ENCODE measurements at regions not wholly inside any gene's neighbourhood (a gene's known extent, or its start where the extent isn't known, plus 50 kb on each side); places are given as distances from the start of the nearest gene placed in this dataset.

- Mint-ChIP-seq H3K9me3 (peaks cover 9% of the 10 kb centered on the region), H3K27ac (no peak overlapping the region), H3K36me3 (ENCODE audit: low read depth) (no peaks in the 10 kb centered on the region), H3K4me3 (no peak overlapping the region), H3K4me1 (ENCODE audit: low read depth) (no peaks in the 10 kb centered on the region), H3K27me3 (no peaks in the 10 kb centered on the region)
- TF ChIP-seq CTCF (IDR thresholded peaks at IDR 0.05) = no peak
- ATAC-seq (ENCODE audit: poor library complexity) (no peak), DNase-seq (no peak)
- CTCF ChIA-PET = no interaction called here
- intact Hi-C loops (cut with DNase I, micrococcal nuclease) = no loop called here
- POLR2A ChIA-PET = no interaction called here
- no peaks in the 10 kb centered on the region for H3K27me3 ChIP-seq (ENCODE audit: control insufficient read depth in 1 of 2, insufficient read depth in 2 of 2, low read length in 2 of 2)
- no peak overlapping the region for H3K27ac ChIP-seq (ENCODE audit: low read depth in 1 of 2, low read length in 2 of 2)
- H3K4me3 ChIP-seq (ENCODE audit: low read length) = no peak overlapping the region
- H3K36me3 ChIP-seq (ENCODE audit: insufficient read depth, low read length) = no peaks in the 10 kb centered on the region
- no peaks in the 10 kb centered on the region for H3K4me1 ChIP-seq (ENCODE audit: insufficient read depth, low read length)
- H3K9me3 ChIP-seq (ENCODE audit: control insufficient read depth in 1 of 2, insufficient read depth in 1 of 2, low read length in 2 of 2) = no peaks in the 10 kb centered on the region
These were observed 152.6 kb upstream of the SMLR1 start for GRCh38 chr6:130674604-130675003.

- ATAC-seq (ENCODE audit: poor library complexity) (no peak), DNase-seq (peak in 3 of 14 experiments; percentile 13 to 31 (median 20))
- no peaks in the 10 kb centered on the region for H3K27me3 Mint-ChIP-seq
- POLR2A ChIA-PET = no interaction called here
- H3K27me3 ChIP-seq (ENCODE audit: control insufficient read depth in 1 of 2, insufficient read depth in 2 of 2, low read length in 2 of 2) = no peaks in the 10 kb centered on the region
- intact Hi-C loops (cut with DNase I, micrococcal nuclease) = no loop called here
- H3K4me1 ChIP-seq (ENCODE audit: insufficient read depth, low read length) = no peaks in the 10 kb centered on the region
- no peaks in the 10 kb centered on the region for H3K36me3 Mint-ChIP-seq (ENCODE audit: low read depth)
- no peaks in the 10 kb centered on the region for H3K4me1 Mint-ChIP-seq (ENCODE audit: low read depth)
- no peak for TF ChIP-seq CTCF (IDR thresholded peaks at IDR 0.05)
- H3K4me3 ChIP-seq (ENCODE audit: low read length) = no peak overlapping the region
- no peak overlapping the region for H3K4me3 Mint-ChIP-seq
- no peak overlapping the region for H3K27ac Mint-ChIP-seq
- peaks cover 9% of the 10 kb centered on the region for H3K9me3 Mint-ChIP-seq
- CTCF ChIA-PET = no interaction called here
- no peak overlapping the region for H3K27ac ChIP-seq (ENCODE audit: low read depth in 1 of 2, low read length in 2 of 2)
- H3K9me3 ChIP-seq (ENCODE audit: control insufficient read depth in 1 of 2, insufficient read depth in 1 of 2, low read length in 2 of 2) = no peaks in the 10 kb centered on the region
- no peaks in the 10 kb centered on the region for H3K36me3 ChIP-seq (ENCODE audit: insufficient read depth, low read length)
These were observed 152.1 kb upstream of the SMLR1 start for GRCh38 chr6:130675072-130675471.

GRCh38 chr6:130676077-130676772, 151.0 kb upstream of the SMLR1 start:
- Mint-ChIP-seq H3K27ac (no peak overlapping the region), H3K4me1 (ENCODE audit: low read depth) (no peaks in the 10 kb centered on the region), H3K4me3 (no peak overlapping the region), H3K27me3 (no peaks in the 10 kb centered on the region), H3K36me3 (ENCODE audit: low read depth) (no peaks in the 10 kb centered on the region), H3K9me3 (peaks cover 9% of the 10 kb centered on the region)
- H3K27me3 ChIP-seq (ENCODE audit: control insufficient read depth in 1 of 2, insufficient read depth in 2 of 2, low read length in 2 of 2) = no peaks in the 10 kb centered on the region
- ChIA-PET CTCF (no interaction called here), POLR2A (no interaction called here)
- ATAC-seq (ENCODE audit: poor library complexity) = no peak
- H3K36me3 ChIP-seq (ENCODE audit: insufficient read depth, low read length) = no peaks in the 10 kb centered on the region
- H3K4me3 ChIP-seq (ENCODE audit: low read length) = no peak overlapping the region
- intact Hi-C loops (cut with DNase I, micrococcal nuclease) = no loop called here
- no peaks in the 10 kb centered on the region for H3K4me1 ChIP-seq (ENCODE audit: insufficient read depth, low read length)
- DNase-seq = no peak
- H3K9me3 ChIP-seq (ENCODE audit: control insufficient read depth in 1 of 2, insufficient read depth in 1 of 2, low read length in 2 of 2) = no peaks in the 10 kb centered on the region
- no peak for TF ChIP-seq CTCF (IDR thresholded peaks at IDR 0.05)
- no peak overlapping the region for H3K27ac ChIP-seq (ENCODE audit: low read depth in 1 of 2, low read length in 2 of 2)

Measured in CD4-positive, alpha-beta T cell (primary cell).